Right lobe of liver (tissue), 6 donors: ENCODE measurements at regions not wholly inside any gene's neighbourhood (a gene's known extent, or its start where the extent isn't known, plus 50 kb on each side); places are given as distances from the start of the nearest gene placed in this dataset.

Experiments
- ATAC-seq, 4 donors: fragments of 200-7000 bp; cut with Tn5 transposase; one replicate each; pipeline ENCODE4 v1.9.1; 2020; ENCODE audit warnings: mild to moderate bottlenecking in 4 of 4, moderate library complexity in 4 of 4
- DNase-seq, 3 donors: peaks; one replicate each; pipeline ENCODE4 v3.0.0-alpha.2; 2020
- H3K27ac ChIP-seq, 3 donors: fragments of 200-600 bp; one replicate each; pipeline ENCODE4 v1.8.0; 2022
- H3K27me3 ChIP-seq, 2 donors: fragments of 200-600 bp; one replicate each; pipeline ENCODE4 v1.8.0; 2022
- H3K36me3 ChIP-seq, 4 donors: fragments of 200-600 bp; sonication (generic) in 1 of 4; one replicate each; pipeline versions ENCODE4 v1.5.1 to v1.8.0; 2017 to 2022; ENCODE audit warnings: control low read depth in 1 of 4
- H3K4me1 ChIP-seq, 4 donors: fragments of 200-600 bp; sonication (generic) in 1 of 4; one replicate each; pipeline versions ENCODE4 v1.5.1 to v1.8.0; 2017 to 2022; ENCODE audit warnings: control low read depth in 1 of 4
- H3K4me3 ChIP-seq, 3 donors: fragments of 200-600 bp; one replicate each; pipeline ENCODE4 v1.8.0; 2022
- H3K9me3 ChIP-seq, 4 donors: fragments of 200-600 bp; sonication (generic) in 1 of 4; one replicate each; pipeline versions ENCODE4 v1.5.1 to v1.8.0; 2017 to 2022; ENCODE audit warnings: control low read depth in 1 of 4
- CTCF ChIP-seq, 4 donors: fragments of 200-600 bp in 3 of 4; fragments of 450-650 bp in 1 of 4; IDR thresholded peaks; one replicate each; pipeline versions ENCODE4 v1.5.1 to v1.8.0; 2016 to 2022; ENCODE audit warnings: antibody characterized with exemption in 4 of 4, mild to moderate bottlenecking in 2 of 4
- POLR2A ChIP-seq: fragments of 450-650 bp; IDR thresholded peaks from one replicate; pipeline ENCODE4 v1.6.1; 2017; ENCODE audit warnings: antibody characterized with exemption, mild to moderate bottlenecking
- WGBS: methylation state at CpG from one replicate; pipeline ENCODE4 v1.1.6; 2018; ENCODE audit warnings: low coverage, low lambda C conversion rate; ENCODE audit not compliant: insufficient coverage; ENCODE audit errors: missing lambda C conversion rate; 5-methylcytosine and 5-hydroxymethylcytosine counted together
- intact Hi-C, 2 donors: fragments of 100-400 bp; cut with DNase I; formaldehyde crosslinking; loops; one replicate each; pipeline versions ENCODE4 v1.11.2 to v1.14.1; 2022
- donor health status: DM: no; HTN: yes; CAD: no.
- donor health status: DM: no; HTN: no; CAD: no.
- donor health status: DM: no; HTN: no; CAD: no.
- donor health status: DM: no; HTN: yes; CAD: no.
- donor health status: DM: no; HTN: yes; CAD: no.

- ATAC-seq = no peak
- intact Hi-C loops = no loop called here
- no peak for DNase-seq
- H3K4me3 ChIP-seq = no peak overlapping the region
- no peak for TF ChIP-seq CTCF (IDR thresholded peaks at IDR 0.05)
- TF ChIP-seq POLR2A = no peak
- no peaks in the 10 kb centered on the region for H3K27me3 ChIP-seq
- 47% methylated on average over 2 of the region's 2 CpGs for WGBS
- H3K36me3 ChIP-seq = no peaks in the 10 kb centered on the region
- H3K27ac ChIP-seq = no peak overlapping the region
- H3K4me1 ChIP-seq = no peaks in the 10 kb centered on the region
- no peaks in the 10 kb centered on the region for H3K9me3 ChIP-seq
These were observed 1373.1 kb downstream of the STIM2 start for GRCh38 chr4:28233724-28234123.

- WGBS = 73% methylated on average over 3 of the region's 3 CpGs
- intact Hi-C loops = no loop called here
- H3K4me3 ChIP-seq = no peak overlapping the region
- no peak for TF ChIP-seq POLR2A
- TF ChIP-seq CTCF (IDR thresholded peaks at IDR 0.05) = no peak
- no peak for ATAC-seq
- no peaks in the 10 kb centered on the region for H3K36me3 ChIP-seq
- no peaks in the 10 kb centered on the region for H3K4me1 ChIP-seq
- H3K27ac ChIP-seq = no peak overlapping the region
- no peaks in the 10 kb centered on the region for H3K27me3 ChIP-seq
- DNase-seq = no peak
- H3K9me3 ChIP-seq = no peaks in the 10 kb centered on the region
These were observed 1378.2 kb downstream of the STIM2 start for GRCh38 chr4:28238876-28239275.

- Histone ChIP-seq H3K27ac (no peak overlapping the region), H3K9me3 (no peaks in the 10 kb centered on the region), H3K4me3 (no peak overlapping the region), H3K4me1 (no peaks in the 10 kb centered on the region), H3K36me3 (no peaks in the 10 kb centered on the region), H3K27me3 (no peaks in the 10 kb centered on the region)
- no peak for TF ChIP-seq CTCF (IDR thresholded peaks at IDR 0.05)
- TF ChIP-seq POLR2A = no peak
- DNase-seq (no peak), ATAC-seq (no peak)
- 38% methylated on average over 2 of the region's 2 CpGs for WGBS
- intact Hi-C loops = no loop called here
These were observed 1380.4 kb downstream of the STIM2 start for GRCh38 chr4:28241021-28241420.

- Histone ChIP-seq H3K9me3 (no peaks in the 10 kb centered on the region), H3K27ac (no peak overlapping the region), H3K27me3 (no peaks in the 10 kb centered on the region), H3K4me3 (no peak overlapping the region), H3K4me1 (no peaks in the 10 kb centered on the region), H3K36me3 (no peaks in the 10 kb centered on the region)
- TF ChIP-seq CTCF (IDR thresholded peaks at IDR 0.05) = no peak
- no peak for TF ChIP-seq POLR2A
- ATAC-seq = no peak
- 79% methylated on average over 2 of the region's 2 CpGs for WGBS
- DNase-seq = no peak
- intact Hi-C loops = no loop called here
These were observed 1387.2 kb downstream of the STIM2 start for GRCh38 chr4:28247805-28248204.

- Histone ChIP-seq H3K36me3 (no peaks in the 10 kb centered on the region), H3K4me3 (no peak overlapping the region), H3K4me1 (no peaks in the 10 kb centered on the region), H3K9me3 (no peaks in the 10 kb centered on the region), H3K27me3 (no peaks in the 10 kb centered on the region), H3K27ac (no peak overlapping the region)
- TF ChIP-seq POLR2A (no peak), CTCF (IDR thresholded peaks at IDR 0.05) (no peak)
- DNase-seq = no peak
- WGBS = 40% methylated on average over 4 of the region's 4 CpGs
- ATAC-seq = no peak
- intact Hi-C loops = no loop called here
These were observed 1387.6 kb downstream of the STIM2 start for GRCh38 chr4:28248269-28248668.
